Ishikawa (cell line): ENCODE measurements at regions not wholly inside any gene's neighbourhood (a gene's known extent, or its start where the extent isn't known, plus 50 kb on each side); places are given as distances from the start of the nearest gene placed in this dataset.

Experiments
- CEBPB ChIP-seq: IDR thresholded peaks from 2 replicates; pipeline ENCODE4 v1.6.1; 2012
- CREB1 ChIP-seq: IDR thresholded peaks from 2 replicates; pipeline ENCODE4 v1.6.1; 2012; ENCODE audit warnings: low read depth
- EGR1 ChIP-seq: IDR thresholded peaks from 2 replicates; pipeline ENCODE4 v1.6.1; 2012
- EP300 ChIP-seq: IDR thresholded peaks from 2 replicates; pipeline ENCODE4 v1.6.1; 2012; ENCODE audit warnings: borderline replicate concordance
- FOXM1 ChIP-seq: IDR thresholded peaks from 2 replicates; pipeline ENCODE4 v1.6.1; 2012; ENCODE audit warnings: low read depth, borderline replicate concordance
- NFIC ChIP-seq: IDR thresholded peaks from 2 replicates; pipeline ENCODE4 v1.6.1; 2012
- RAD21 ChIP-seq: IDR thresholded peaks from 2 replicates; pipeline ENCODE4 v1.6.1; 2012; ENCODE audit warnings: low read depth
- TAF1 ChIP-seq: IDR thresholded peaks from 2 replicates; pipeline ENCODE4 v1.6.1; 2012; ENCODE audit warnings: low read depth, mild to moderate bottlenecking
- TCF12 ChIP-seq: IDR thresholded peaks from 2 replicates; pipeline ENCODE4 v1.6.1; 2012; ENCODE audit warnings: low read depth
- TEAD4 ChIP-seq: IDR thresholded peaks from 2 replicates; pipeline ENCODE4 v1.6.1; 2012
- YY1 ChIP-seq: IDR thresholded peaks from 2 replicates; pipeline ENCODE4 v1.6.1; 2012; ENCODE audit warnings: low read depth
- ZBTB7A ChIP-seq: IDR thresholded peaks from 2 replicates; pipeline ENCODE4 v1.6.1; 2012; ENCODE audit warnings: low read depth
- TF ChIP-seq, protein P1 (sequence below): IDR thresholded peaks from 2 replicates; pipeline ENCODE4 v1.6.1; 2012; ENCODE audit warnings: low read depth, mild to moderate bottlenecking
- TF ChIP-seq, protein P2 (sequence below): IDR thresholded peaks from 2 replicates; pipeline ENCODE4 v1.6.1; 2012
- TF ChIP-seq, protein P3 (sequence below): IDR thresholded peaks from 2 replicates; pipeline ENCODE4 v1.6.1; 2012

DNA sequence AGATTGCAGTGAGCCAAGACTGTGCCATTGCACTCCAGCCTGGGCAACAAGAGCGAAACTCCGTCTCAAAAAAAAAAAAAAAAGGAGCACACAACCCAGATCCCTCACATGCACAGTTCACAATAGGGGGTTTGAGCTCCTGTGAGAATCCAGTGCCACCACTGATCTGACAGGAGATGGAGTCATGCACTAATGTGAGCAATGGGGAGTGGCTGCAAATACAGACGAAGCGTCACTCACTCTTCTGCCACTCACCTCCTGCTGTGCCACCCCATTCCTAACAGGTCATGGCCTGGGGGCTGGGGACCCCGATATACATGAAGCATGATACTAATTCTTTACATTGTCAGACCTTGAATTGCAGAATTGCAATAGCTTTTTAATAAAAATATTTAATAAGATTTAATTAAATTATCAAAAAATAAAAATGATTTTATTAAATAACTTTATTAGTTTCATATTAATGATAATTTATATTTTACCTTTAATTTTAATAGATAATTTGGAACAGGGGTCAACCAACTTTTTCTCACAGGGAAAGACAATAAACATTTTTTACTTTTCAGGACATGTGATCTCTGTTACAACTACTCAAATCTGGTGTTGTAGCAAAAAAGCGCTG, 171.4 kb downstream of the COPRS start:
- TF ChIP-seq, protein P1, sequence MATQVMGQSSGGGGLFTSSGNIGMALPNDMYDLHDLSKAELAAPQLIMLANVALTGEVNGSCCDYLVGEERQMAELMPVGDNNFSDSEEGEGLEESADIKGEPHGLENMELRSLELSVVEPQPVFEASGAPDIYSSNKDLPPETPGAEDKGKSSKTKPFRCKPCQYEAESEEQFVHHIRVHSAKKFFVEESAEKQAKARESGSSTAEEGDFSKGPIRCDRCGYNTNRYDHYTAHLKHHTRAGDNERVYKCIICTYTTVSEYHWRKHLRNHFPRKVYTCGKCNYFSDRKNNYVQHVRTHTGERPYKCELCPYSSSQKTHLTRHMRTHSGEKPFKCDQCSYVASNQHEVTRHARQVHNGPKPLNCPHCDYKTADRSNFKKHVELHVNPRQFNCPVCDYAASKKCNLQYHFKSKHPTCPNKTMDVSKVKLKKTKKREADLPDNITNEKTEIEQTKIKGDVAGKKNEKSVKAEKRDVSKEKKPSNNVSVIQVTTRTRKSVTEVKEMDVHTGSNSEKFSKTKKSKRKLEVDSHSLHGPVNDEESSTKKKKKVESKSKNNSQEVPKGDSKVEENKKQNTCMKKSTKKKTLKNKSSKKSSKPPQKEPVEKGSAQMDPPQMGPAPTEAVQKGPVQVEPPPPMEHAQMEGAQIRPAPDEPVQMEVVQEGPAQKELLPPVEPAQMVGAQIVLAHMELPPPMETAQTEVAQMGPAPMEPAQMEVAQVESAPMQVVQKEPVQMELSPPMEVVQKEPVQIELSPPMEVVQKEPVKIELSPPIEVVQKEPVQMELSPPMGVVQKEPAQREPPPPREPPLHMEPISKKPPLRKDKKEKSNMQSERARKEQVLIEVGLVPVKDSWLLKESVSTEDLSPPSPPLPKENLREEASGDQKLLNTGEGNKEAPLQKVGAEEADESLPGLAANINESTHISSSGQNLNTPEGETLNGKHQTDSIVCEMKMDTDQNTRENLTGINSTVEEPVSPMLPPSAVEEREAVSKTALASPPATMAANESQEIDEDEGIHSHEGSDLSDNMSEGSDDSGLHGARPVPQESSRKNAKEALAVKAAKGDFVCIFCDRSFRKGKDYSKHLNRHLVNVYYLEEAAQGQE: no peak
- TF ChIP-seq TEAD4 (0 out of 2 replicates have a peak, but pooled peaks have one; percentile 22), EP300 (peak; percentile 21; the same call in 1 of the 2 replicates), TAF1 (no peak)

DNA sequence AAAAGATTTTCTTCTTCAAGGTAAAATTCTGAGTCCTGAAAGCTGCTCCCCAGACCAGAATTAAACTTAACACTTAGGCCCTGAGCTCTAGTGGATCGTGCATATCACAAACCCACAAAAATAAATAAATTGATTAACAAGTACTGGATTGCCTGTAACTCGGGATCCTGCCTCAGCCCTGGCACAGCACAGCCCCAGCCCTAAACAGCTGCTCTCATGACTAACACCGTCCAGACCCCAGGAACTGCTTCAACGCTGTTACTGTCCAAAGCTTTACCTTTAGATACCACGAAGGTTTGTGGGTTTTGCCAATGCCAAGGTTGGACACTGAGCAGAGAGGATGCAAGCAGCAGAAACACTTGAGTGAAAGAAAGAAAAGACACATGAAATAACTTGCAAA, 172.5 kb downstream of the COPRS start:
- TF ChIP-seq CEBPB (no peak), EGR1 (no peak), TEAD4 (no peak), TAF1 (no peak), FOXM1 (no peak), EP300 (no peak), YY1 (no peak), TCF12 (no peak), NFIC (no peak), ZBTB7A (no peak), RAD21 (no peak), CREB1 (no peak)
- TF ChIP-seq, protein P2, sequence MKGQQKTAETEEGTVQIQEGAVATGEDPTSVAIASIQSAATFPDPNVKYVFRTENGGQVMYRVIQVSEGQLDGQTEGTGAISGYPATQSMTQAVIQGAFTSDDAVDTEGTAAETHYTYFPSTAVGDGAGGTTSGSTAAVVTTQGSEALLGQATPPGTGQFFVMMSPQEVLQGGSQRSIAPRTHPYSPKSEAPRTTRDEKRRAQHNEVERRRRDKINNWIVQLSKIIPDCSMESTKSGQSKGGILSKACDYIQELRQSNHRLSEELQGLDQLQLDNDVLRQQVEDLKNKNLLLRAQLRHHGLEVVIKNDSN: no peak
- TF ChIP-seq, protein P3, sequence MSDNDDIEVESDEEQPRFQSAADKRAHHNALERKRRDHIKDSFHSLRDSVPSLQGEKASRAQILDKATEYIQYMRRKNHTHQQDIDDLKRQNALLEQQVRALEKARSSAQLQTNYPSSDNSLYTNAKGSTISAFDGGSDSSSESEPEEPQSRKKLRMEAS: no peak
- TF ChIP-seq, protein P1: no peak

DNA sequence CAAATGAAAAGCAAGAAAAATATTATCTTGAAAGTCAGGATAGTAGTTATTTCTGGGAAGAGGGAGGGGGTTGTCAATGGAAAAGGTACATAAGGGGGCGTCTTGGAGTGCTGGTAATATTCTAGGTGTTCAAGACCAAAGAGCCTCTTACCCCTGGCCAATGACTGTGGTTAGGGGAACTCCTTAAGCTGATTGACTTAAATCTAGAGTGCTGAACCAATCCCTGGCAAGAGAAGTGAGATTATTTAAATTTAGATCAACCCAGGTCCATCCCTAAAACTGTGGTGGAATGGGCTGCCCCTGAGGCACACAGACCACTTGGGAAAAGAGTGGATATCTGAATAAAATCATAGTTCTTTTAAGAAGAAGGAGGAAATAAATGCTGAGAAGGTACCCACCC, 174.1 kb downstream of the COPRS start:
- TF ChIP-seq CREB1 (no peak), CEBPB (no peak), TCF12 (no peak), TAF1 (no peak), FOXM1 (no peak), ZBTB7A (no peak), NFIC (no peak), EP300 (no peak), TEAD4 (no peak), YY1 (no peak), EGR1 (no peak)
- TF ChIP-seq, protein P3: no peak
- TF ChIP-seq, protein P1: no peak
- TF ChIP-seq, protein P2: no peak

DNA sequence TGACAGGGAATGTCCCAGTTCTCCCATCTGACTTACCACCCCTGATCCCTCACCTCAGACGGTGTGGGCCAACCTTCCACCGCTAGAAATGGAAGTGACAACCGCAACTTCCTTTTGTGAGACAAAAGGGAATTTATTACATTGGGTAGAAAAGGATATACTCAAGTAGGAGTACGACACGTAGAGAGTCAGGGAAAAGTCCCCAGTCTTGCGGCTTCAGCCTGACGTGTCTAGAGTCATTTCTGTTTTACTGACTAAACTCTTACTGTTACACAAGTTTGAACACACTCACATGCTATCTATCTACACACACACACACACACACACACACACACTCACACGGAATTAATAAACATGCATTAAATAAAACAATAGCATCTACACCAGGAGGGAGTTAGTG, 178.9 kb downstream of the COPRS start:
- TF ChIP-seq YY1 (no peak), CEBPB (no peak), EGR1 (no peak), EP300 (no peak), TAF1 (no peak), ZBTB7A (no peak), TEAD4 (no peak), RAD21 (no peak), TCF12 (no peak), FOXM1 (no peak), NFIC (no peak), CREB1 (no peak)
- TF ChIP-seq, protein P3: no peak
- TF ChIP-seq, protein P1: no peak
- TF ChIP-seq, protein P2: no peak
